GM18526 (cell line): ENCODE measurements at regions not wholly inside any gene's neighbourhood (a gene's known extent, or its start where the extent isn't known, plus 50 kb on each side); places are given as distances from the start of the nearest gene placed in this dataset.

ENCODE experiments used
- POLR2A ChIP-seq: IDR thresholded peaks from 3 replicates; pipeline ENCODE4 v1.6.1; 2011; ENCODE audit not compliant: insufficient read length; ENCODE audit errors: extremely low read depth

- no peak for TF ChIP-seq POLR2A
Measured at GRCh38 chrX:5632887-5633286, 595.8 kb downstream of the NLGN4X start.

- TF ChIP-seq POLR2A, result no peak
Measured at GRCh38 chrX:5632061-5632614, 596.5 kb downstream of the NLGN4X start.

GRCh38 chrX:5617666-5618065 is 611.0 kb downstream of the NLGN4X start:
- no peak for TF ChIP-seq POLR2A

GRCh38 chrX:5595570-5595969 is 633.1 kb downstream of the NLGN4X start:
- no peak for TF ChIP-seq POLR2A

GRCh38 chrX:5586726-5587125 is 641.9 kb downstream of the NLGN4X start:
- no peak for TF ChIP-seq POLR2A

- no peak for TF ChIP-seq POLR2A
Measured at GRCh38 chrX:5575407-5575806, 653.3 kb downstream of the NLGN4X start.

GRCh38 chrX:5568934-5569333 is 659.7 kb downstream of the NLGN4X start:
- no peak for TF ChIP-seq POLR2A

- TF ChIP-seq POLR2A, result no peak
Measured at GRCh38 chrX:5559386-5559785, 669.3 kb downstream of the NLGN4X start.

- no peak for TF ChIP-seq POLR2A
Measured at GRCh38 chrX:5549512-5549911, 679.2 kb downstream of the NLGN4X start.

- TF ChIP-seq POLR2A, result no peak
Measured at GRCh38 chrX:5537098-5537497, 691.6 kb downstream of the NLGN4X start.

GRCh38 chrX:5536261-5536660 is 692.4 kb downstream of the NLGN4X start:
- TF ChIP-seq POLR2A, result no peak

- no peak for TF ChIP-seq POLR2A
Measured at GRCh38 chrX:5528057-5528456, 700.6 kb downstream of the NLGN4X start.

- no peak for TF ChIP-seq POLR2A
Measured at GRCh38 chrX:5526191-5526590, 702.5 kb downstream of the NLGN4X start.

GRCh38 chrX:5490786-5491563 is 737.7 kb downstream of the NLGN4X start:
- TF ChIP-seq POLR2A, result no peak

GRCh38 chrX:5474282-5474681 is 754.4 kb downstream of the NLGN4X start:
- TF ChIP-seq POLR2A, result no peak

GRCh38 chrX:5458300-5458842 is 770.3 kb downstream of the NLGN4X start:
- no peak for TF ChIP-seq POLR2A

GRCh38 chrX:5449323-5449722 is 779.3 kb downstream of the NLGN4X start:
- no peak for TF ChIP-seq POLR2A
